ENCODE measurements at regions not wholly inside any gene's neighbourhood (a gene's known extent, or its start where the extent isn't known, plus 50 kb on each side); places are given as distances from the start of the nearest gene placed in this dataset.

- no peaks in the 10 kb centered on the region for H3K79me2 ChIP-seq (ENCODE audit: insufficient read depth, low read length)
- TF ChIP-seq KAT7 (CRISPR knock-in tag; IDR thresholded peaks at IDR 0.05; ENCODE audit: borderline replicate concordance) (no peak), ZNF577 (CRISPR knock-in tag; IDR thresholded peaks at IDR 0.05; ENCODE audit: borderline replicate concordance, low read depth) (no peak), ZNF441 (CRISPR knock-in tag; IDR thresholded peaks at IDR 0.05; ENCODE audit: borderline replicate concordance) (no peak), TAF1 (CRISPR knock-in tag; IDR thresholded peaks at IDR 0.05) (no peak), BRF2 (CRISPR knock-in tag; IDR thresholded peaks at IDR 0.05) (no peak), ARHGAP35 (CRISPR knock-in tag; IDR thresholded peaks at IDR 0.05; ENCODE audit: borderline replicate concordance) (no peak)
- H3K27me3 ChIP-seq (ENCODE audit: control insufficient read depth in 1 of 2, insufficient read depth in 2 of 2, low read length in 2 of 2) = no peaks in the 10 kb centered on the region
- no peak for FAIRE-seq
- DNase-seq (ENCODE audit: low spot score) = no peak
- peaks cover 89% of the 10 kb centered on the region for H3K9me3 ChIP-seq (ENCODE audit: low read length)
- H3K4me3 ChIP-seq (replicated peaks in 1 of 3; ENCODE audit: insufficient read depth in 1 of 3, low read depth in 2 of 3, low read length in 3 of 3) = no peak overlapping the region
- in situ Hi-C loops (cut with HindIII; ENCODE audit: extremely low pct_ligation_motif_present, low pct_unique_long_range_greater_than_20kb) (no loop called here), intact Hi-C loops (cut with micrococcal nuclease; ENCODE audit: unreplicated experiment) (no loop called here)
- 7% methylated on average over 3 of the region's 8 CpGs for WGBS (ENCODE audit: low lambda C conversion rate)
- CTCF ChIA-PET (ENCODE audit: low intra/inter-chr PET ratio, low total read pairs) = no interaction called here
- ATAC-seq = no peak
- BruUV-seq (replicated peaks) = no TSS peak
- no peak overlapping the region for H3K9ac ChIP-seq (ENCODE audit: insufficient read depth, low read depth, low read length)
- POLR2A ChIA-PET = no interaction called here
- no peak overlapping the region for H2AFZ ChIP-seq (ENCODE audit: low read length)
- H3K36me3 ChIP-seq (replicated peaks in 1 of 2; ENCODE audit: control insufficient read depth in 1 of 2, insufficient read depth in 2 of 2, low read length in 2 of 2) = no peaks in the 10 kb centered on the region
- no peaks in the 10 kb centered on the region for H4K20me1 ChIP-seq (ENCODE audit: insufficient read depth, low read length)
- no peak overlapping the region for H3K27ac ChIP-seq (ENCODE audit: extremely low read length, insufficient read depth, low read length)
- no peaks in the 10 kb centered on the region for H3K4me1 ChIP-seq (ENCODE audit: insufficient read depth, low read length)
- H3K4me2 ChIP-seq (ENCODE audit: low read depth, low read length) = no peak overlapping the region
Measured at GRCh38 chr7:53743697-53744402, 708.4 kb downstream of the POM121L12 start.

- ChIA-PET POLR2A (no interaction called here), CTCF (ENCODE audit: low intra/inter-chr PET ratio, low total read pairs) (no interaction called here)
- Histone ChIP-seq H3K79me2 (ENCODE audit: insufficient read depth, low read length) (no peaks in the 10 kb centered on the region), H3K27me3 (ENCODE audit: control insufficient read depth in 1 of 2, insufficient read depth in 2 of 2, low read length in 2 of 2) (no peaks in the 10 kb centered on the region), H3K4me2 (ENCODE audit: low read depth, low read length) (no peak overlapping the region), H3K4me3 (replicated peaks in 1 of 3; ENCODE audit: insufficient read depth in 1 of 3, low read depth in 2 of 3, low read length in 3 of 3) (no peak overlapping the region), H2AFZ (ENCODE audit: low read length) (no peak overlapping the region), H3K36me3 (replicated peaks in 1 of 2; ENCODE audit: control insufficient read depth in 1 of 2, insufficient read depth in 2 of 2, low read length in 2 of 2) (no peaks in the 10 kb centered on the region), H3K9me3 (ENCODE audit: low read length) (peaks cover 89% of the 10 kb centered on the region), H3K4me1 (ENCODE audit: insufficient read depth, low read length) (no peaks in the 10 kb centered on the region), H3K27ac (ENCODE audit: extremely low read length, insufficient read depth, low read length) (no peak overlapping the region), H3K9ac (ENCODE audit: insufficient read depth, low read depth, low read length) (no peak overlapping the region), H4K20me1 (ENCODE audit: insufficient read depth, low read length) (no peaks in the 10 kb centered on the region)
- WGBS (ENCODE audit: low lambda C conversion rate) = 0% methylated on average over 2 of the region's 4 CpGs
- no peak for ATAC-seq
- FAIRE-seq = no peak
- in situ Hi-C loops (cut with HindIII; ENCODE audit: extremely low pct_ligation_motif_present, low pct_unique_long_range_greater_than_20kb) (no loop called here), intact Hi-C loops (cut with micrococcal nuclease; ENCODE audit: unreplicated experiment) (no loop called here)
- no TSS peak for BruUV-seq (replicated peaks)
- DNase-seq (ENCODE audit: low spot score) = no peak
- TF ChIP-seq, protein P1, sequence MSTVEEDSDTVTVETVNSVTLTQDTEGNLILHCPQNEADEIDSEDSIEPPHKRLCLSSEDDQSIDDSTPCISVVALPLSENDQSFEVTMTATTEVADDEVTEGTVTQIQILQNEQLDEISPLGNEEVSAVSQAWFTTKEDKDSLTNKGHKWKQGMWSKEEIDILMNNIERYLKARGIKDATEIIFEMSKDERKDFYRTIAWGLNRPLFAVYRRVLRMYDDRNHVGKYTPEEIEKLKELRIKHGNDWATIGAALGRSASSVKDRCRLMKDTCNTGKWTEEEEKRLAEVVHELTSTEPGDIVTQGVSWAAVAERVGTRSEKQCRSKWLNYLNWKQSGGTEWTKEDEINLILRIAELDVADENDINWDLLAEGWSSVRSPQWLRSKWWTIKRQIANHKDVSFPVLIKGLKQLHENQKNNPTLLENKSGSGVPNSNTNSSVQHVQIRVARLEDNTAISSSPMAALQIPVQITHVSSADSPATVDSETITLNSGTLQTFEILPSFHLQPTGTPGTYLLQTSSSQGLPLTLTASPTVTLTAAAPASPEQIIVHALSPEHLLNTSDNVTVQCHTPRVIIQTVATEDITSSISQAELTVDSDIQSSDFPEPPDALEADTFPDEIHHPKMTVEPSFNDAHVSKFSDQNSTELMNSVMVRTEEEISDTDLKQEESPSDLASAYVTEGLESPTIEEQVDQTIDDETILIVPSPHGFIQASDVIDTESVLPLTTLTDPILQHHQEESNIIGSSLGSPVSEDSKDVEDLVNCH (CRISPR knock-in tag; IDR thresholded peaks at IDR 0.05) = no peak
- TF ChIP-seq NCOA2 (CRISPR knock-in tag; IDR thresholded peaks at IDR 0.05) = no peak
- TF ChIP-seq KLF9 (CRISPR knock-in tag; IDR thresholded peaks at IDR 0.05; ENCODE audit: low read depth) = no peak
- no peak for TF ChIP-seq ZNF549 (CRISPR knock-in tag; IDR thresholded peaks at IDR 0.05)
- no peak for TF ChIP-seq ATF3 (CRISPR knock-in tag; IDR thresholded peaks at IDR 0.05)
- no peak for TF ChIP-seq AFF4 (CRISPR knock-in tag; IDR thresholded peaks at IDR 0.05)
Measured at GRCh38 chr7:53744403-53744760, 708.9 kb downstream of the POM121L12 start.
